ENCODE measurements at regions not wholly inside any gene's neighbourhood (a gene's known extent, or its start where the extent isn't known, plus 50 kb on each side); places are given as distances from the start of the nearest gene placed in this dataset.
"Not testable (repeated sequence)": the region's sequence is repeated elsewhere in the genome, so short reads cannot be mapped to it uniquely, and the experiment has no call there.

- H3K9me3 Mint-ChIP-seq; DNase-seq; CTCF ChIA-PET; H3K27me3 Mint-ChIP-seq; POLR2A ChIA-PET; H3K36me3 Mint-ChIP-seq (ENCODE audit: low read depth); H3K4me3 Mint-ChIP-seq; H3K4me1 Mint-ChIP-seq; H3K27ac Mint-ChIP-seq; ATAC-seq (ENCODE audit: low read depth); intact Hi-C loops (cut with micrococcal nuclease): not testable (repeated sequence)
These were observed 133.7 kb downstream of the FAM72C start for GRCh38 chr1:143837924-143838597.

GRCh38 chr1:143833376-143833775 lies 138.4 kb downstream of the FAM72C start:
- H3K4me1 Mint-ChIP-seq; DNase-seq; CTCF ChIA-PET; H3K36me3 Mint-ChIP-seq (ENCODE audit: low read depth); H3K27ac Mint-ChIP-seq; intact Hi-C loops (cut with micrococcal nuclease); POLR2A ChIA-PET; H3K4me3 Mint-ChIP-seq; H3K27me3 Mint-ChIP-seq; ATAC-seq (ENCODE audit: low read depth); H3K9me3 Mint-ChIP-seq: not testable (repeated sequence)

GRCh38 chr1:143832379-143832716 lies 139.4 kb downstream of the FAM72C start:
- H3K27ac Mint-ChIP-seq; H3K27me3 Mint-ChIP-seq; H3K4me3 Mint-ChIP-seq; DNase-seq; ATAC-seq (ENCODE audit: low read depth); CTCF ChIA-PET; H3K4me1 Mint-ChIP-seq; intact Hi-C loops (cut with micrococcal nuclease); POLR2A ChIA-PET; H3K36me3 Mint-ChIP-seq (ENCODE audit: low read depth); H3K9me3 Mint-ChIP-seq: not testable (repeated sequence)

- CTCF ChIA-PET; ATAC-seq (ENCODE audit: low read depth); H3K4me1 Mint-ChIP-seq: not testable (repeated sequence)
These were observed 140.1 kb downstream of the FAM72C start for GRCh38 chr1:143831479-143832378.

GRCh38 chr1:143826162-143826561 lies 145.6 kb downstream of the FAM72C start:
- H3K36me3 Mint-ChIP-seq (ENCODE audit: low read depth); H3K4me1 Mint-ChIP-seq; intact Hi-C loops (cut with micrococcal nuclease); ATAC-seq (ENCODE audit: low read depth); DNase-seq; H3K27me3 Mint-ChIP-seq; CTCF ChIA-PET; H3K4me3 Mint-ChIP-seq; H3K9me3 Mint-ChIP-seq; POLR2A ChIA-PET; H3K27ac Mint-ChIP-seq: not testable (repeated sequence)

More at GRCh38 chr1:143831479-143832378, 140.1 kb downstream of the FAM72C start:
- POLR2A ChIA-PET; intact Hi-C loops (cut with micrococcal nuclease); DNase-seq; H3K36me3 Mint-ChIP-seq (ENCODE audit: low read depth); H3K27ac Mint-ChIP-seq; H3K9me3 Mint-ChIP-seq; H3K4me3 Mint-ChIP-seq; H3K27me3 Mint-ChIP-seq: not testable (repeated sequence)

GRCh38 chr1:143824266-143824665 lies 147.5 kb downstream of the FAM72C start:
- H3K27ac Mint-ChIP-seq; ATAC-seq (ENCODE audit: low read depth); H3K9me3 Mint-ChIP-seq; H3K4me1 Mint-ChIP-seq; H3K36me3 Mint-ChIP-seq (ENCODE audit: low read depth); CTCF ChIA-PET; intact Hi-C loops (cut with micrococcal nuclease); H3K27me3 Mint-ChIP-seq; POLR2A ChIA-PET; DNase-seq; H3K4me3 Mint-ChIP-seq: not testable (repeated sequence)

GRCh38 chr1:143820058-143820457 lies 151.7 kb downstream of the FAM72C start:
- H3K4me1 Mint-ChIP-seq; H3K36me3 Mint-ChIP-seq (ENCODE audit: low read depth); CTCF ChIA-PET; H3K9me3 Mint-ChIP-seq; H3K27ac Mint-ChIP-seq; DNase-seq; H3K27me3 Mint-ChIP-seq; H3K4me3 Mint-ChIP-seq; ATAC-seq (ENCODE audit: low read depth); intact Hi-C loops (cut with micrococcal nuclease); POLR2A ChIA-PET: not testable (repeated sequence)

- H3K27ac Mint-ChIP-seq; H3K36me3 Mint-ChIP-seq (ENCODE audit: low read depth); H3K27me3 Mint-ChIP-seq; H3K9me3 Mint-ChIP-seq; H3K4me3 Mint-ChIP-seq; intact Hi-C loops (cut with micrococcal nuclease); CTCF ChIA-PET; POLR2A ChIA-PET; ATAC-seq (ENCODE audit: low read depth); DNase-seq; H3K4me1 Mint-ChIP-seq: not testable (repeated sequence)
These were observed 155.4 kb downstream of the FAM72C start for GRCh38 chr1:143816369-143816768.

- ATAC-seq (ENCODE audit: low read depth); POLR2A ChIA-PET: not testable (repeated sequence)
These were observed 166.4 kb downstream of the FAM72C start for GRCh38 chr1:143805374-143805773.

GRCh38 chr1:143804707-143805356 lies 167.0 kb downstream of the FAM72C start:
- ATAC-seq (ENCODE audit: low read depth); H3K27me3 Mint-ChIP-seq; DNase-seq; H3K4me3 Mint-ChIP-seq; POLR2A ChIA-PET; H3K4me1 Mint-ChIP-seq; H3K36me3 Mint-ChIP-seq (ENCODE audit: low read depth); H3K9me3 Mint-ChIP-seq; CTCF ChIA-PET; H3K27ac Mint-ChIP-seq; intact Hi-C loops (cut with micrococcal nuclease): not testable (repeated sequence)

More at GRCh38 chr1:143805374-143805773, 166.4 kb downstream of the FAM72C start:
- H3K36me3 Mint-ChIP-seq (ENCODE audit: low read depth); H3K27ac Mint-ChIP-seq; H3K4me3 Mint-ChIP-seq; CTCF ChIA-PET; H3K9me3 Mint-ChIP-seq; H3K27me3 Mint-ChIP-seq; H3K4me1 Mint-ChIP-seq; intact Hi-C loops (cut with micrococcal nuclease); DNase-seq: not testable (repeated sequence)

- POLR2A ChIA-PET: not testable (repeated sequence)
- H3K27ac Mint-ChIP-seq: peak overlapping the region; percentile 59
These were observed 167.8 kb downstream of the FAM72C start for GRCh38 chr1:143803927-143804411.

GRCh38 chr1:143803095-143803494 lies 168.7 kb downstream of the FAM72C start:
- ATAC-seq (ENCODE audit: low read depth): peak; percentile 76
- H3K4me3 Mint-ChIP-seq; H3K4me1 Mint-ChIP-seq; intact Hi-C loops (cut with micrococcal nuclease); DNase-seq; H3K27ac Mint-ChIP-seq; H3K36me3 Mint-ChIP-seq (ENCODE audit: low read depth); H3K9me3 Mint-ChIP-seq; H3K27me3 Mint-ChIP-seq; CTCF ChIA-PET; POLR2A ChIA-PET: not testable (repeated sequence)

More at GRCh38 chr1:143803927-143804411, 167.8 kb downstream of the FAM72C start:
- H3K4me1 Mint-ChIP-seq; H3K9me3 Mint-ChIP-seq; ATAC-seq (ENCODE audit: low read depth); DNase-seq; intact Hi-C loops (cut with micrococcal nuclease); H3K27me3 Mint-ChIP-seq; H3K36me3 Mint-ChIP-seq (ENCODE audit: low read depth); CTCF ChIA-PET: not testable (repeated sequence)
- H3K4me3 Mint-ChIP-seq: peak overlapping the region; percentile 76
